HG03432 (cell line): ENCODE measurements at regions not wholly inside any gene's neighbourhood (a gene's known extent, or its start where the extent isn't known, plus 50 kb on each side); places are given as distances from the start of the nearest gene placed in this dataset.
"Not testable (repeated sequence)": the region's sequence is repeated elsewhere in the genome, so short reads cannot be mapped to it uniquely, and the experiment has no call there.

Source experiments
- ATAC-seq: cut with Tn5 transposase; IDR thresholded peaks from one replicate; pipeline ENCODE4 v1.9.1; 2021; ENCODE audit warnings: mild to moderate bottlenecking, moderate library complexity; ENCODE audit not compliant: unreplicated experiment

GRCh38 chr20:55540013-55540412 lies 465.3 kb downstream of the CBLN4 start:
- no peak for ATAC-seq

- ATAC-seq: no peak
These were observed 466.9 kb downstream of the CBLN4 start for GRCh38 chr20:55538261-55538908.

- no peak for ATAC-seq
These were observed 470.0 kb downstream of the CBLN4 start for GRCh38 chr20:55535366-55535765.

- no peak for ATAC-seq
These were observed 471.7 kb downstream of the CBLN4 start for GRCh38 chr20:55533632-55534031.

- no peak for ATAC-seq
These were observed 474.6 kb downstream of the CBLN4 start for GRCh38 chr20:55530763-55531162.

GRCh38 chr20:55528482-55528881 lies 476.8 kb downstream of the CBLN4 start:
- no peak for ATAC-seq

GRCh38 chr20:55522296-55522815 lies 483.0 kb downstream of the CBLN4 start:
- ATAC-seq: no peak

- ATAC-seq: not testable (repeated sequence)
These were observed 487.7 kb downstream of the CBLN4 start for GRCh38 chr20:55517584-55517983.

GRCh38 chr20:55515832-55516231 lies 489.5 kb downstream of the CBLN4 start:
- no peak for ATAC-seq

GRCh38 chr20:55514531-55514930 lies 490.8 kb downstream of the CBLN4 start:
- ATAC-seq: no peak

GRCh38 chr20:55513954-55514353 lies 491.4 kb downstream of the CBLN4 start:
- no peak for ATAC-seq

GRCh38 chr20:55500130-55500529 lies 505.2 kb downstream of the CBLN4 start:
- ATAC-seq: no peak

- ATAC-seq: no peak
These were observed 516.7 kb downstream of the CBLN4 start for GRCh38 chr20:55488593-55488992.

GRCh38 chr20:55478724-55479450 lies 526.4 kb downstream of the CBLN4 start:
- no peak for ATAC-seq

- ATAC-seq: no peak
These were observed 532.6 kb downstream of the CBLN4 start for GRCh38 chr20:55472704-55473103.

- no peak for ATAC-seq
These were observed 534.0 kb downstream of the CBLN4 start for GRCh38 chr20:55471052-55472006.

GRCh38 chr20:55469074-55469473 lies 536.2 kb downstream of the CBLN4 start:
- ATAC-seq: no peak

- ATAC-seq: no peak
These were observed 543.8 kb downstream of the CBLN4 start for GRCh38 chr20:55461519-55461918.

GRCh38 chr20:55456316-55456940 lies 548.9 kb downstream of the CBLN4 start:
- ATAC-seq: no peak

- ATAC-seq: no peak
These were observed 556.2 kb downstream of the CBLN4 start for GRCh38 chr20:55449091-55449490.

GRCh38 chr20:55446301-55446700 lies 559.0 kb downstream of the CBLN4 start:
- ATAC-seq: no peak
